H9 (cell line): ENCODE measurements at regions not wholly inside any gene's neighbourhood (a gene's known extent, or its start where the extent isn't known, plus 50 kb on each side); places are given as distances from the start of the nearest gene placed in this dataset.

Experiments used
- DNase-seq: peaks from one replicate; pipeline ENCODE4 v3.0.0-alpha.2; 2017
- H2AFZ ChIP-seq: one replicate; pipeline ENCODE4 v1.6.1; 2013; ENCODE audit warnings: mild to moderate bottlenecking, low read length, control low read depth, moderate library complexity
- H2AK5ac ChIP-seq: 2 replicates; pipeline ENCODE4 v1.6.1; 2013; ENCODE audit warnings: low read length, control low read depth, mixed read lengths; ENCODE audit not compliant: insufficient read length
- H2BK120ac ChIP-seq: one replicate; pipeline ENCODE4 v1.6.1; 2013; ENCODE audit warnings: low read depth, mild to moderate bottlenecking, low read length, control low read depth, inconsistent platforms; ENCODE audit not compliant: poor library complexity, severe bottlenecking
- H2BK12ac ChIP-seq: 2 replicates; pipeline ENCODE4 v1.6.1; 2013; ENCODE audit warnings: low read length, control low read depth, mixed read lengths, low read depth; ENCODE audit not compliant: insufficient read length
- H2BK15ac ChIP-seq: 2 replicates; pipeline ENCODE4 v1.6.1; 2013; ENCODE audit warnings: low read depth, low read length, control low read depth
- H2BK20ac ChIP-seq: one replicate; pipeline ENCODE4 v1.6.1; 2013; ENCODE audit warnings: low read depth, mild to moderate bottlenecking, low read length, control low read depth, inconsistent platforms; ENCODE audit not compliant: poor library complexity, severe bottlenecking
- H2BK5ac ChIP-seq: 2 replicates; pipeline ENCODE4 v1.6.1; 2013; ENCODE audit warnings: low read length, control low read depth, mixed read lengths; ENCODE audit not compliant: insufficient read length
- H3K14ac ChIP-seq: 2 replicates; pipeline ENCODE4 v1.6.1; 2013; ENCODE audit warnings: low read length, control low read depth; ENCODE audit not compliant: insufficient read depth
- H3K18ac ChIP-seq: 2 replicates; pipeline ENCODE4 v1.6.1; 2013; ENCODE audit warnings: low read depth, mild to moderate bottlenecking, mixed read lengths, low read length, control low read depth; ENCODE audit not compliant: insufficient read length
- H3K23ac ChIP-seq: 2 replicates; pipeline ENCODE4 v1.6.1; 2013; ENCODE audit warnings: low read length, control low read depth, mixed read lengths, low read depth; ENCODE audit not compliant: insufficient read length
- H3K23me2 ChIP-seq: 2 replicates; pipeline ENCODE4 v1.6.1; 2013; ENCODE audit warnings: low read depth, mild to moderate bottlenecking, mixed read lengths, low read length, control low read depth; ENCODE audit not compliant: insufficient read length, poor library complexity, severe bottlenecking
- H3K27ac ChIP-seq: 2 replicates; pipeline ENCODE4 v1.5.1; 2013; ENCODE audit warnings: low read length, control low read depth, mixed read lengths, low read depth; ENCODE audit not compliant: insufficient read length
- H3K27me3 ChIP-seq: 2 replicates; pipeline ENCODE4 v1.6.1; 2013; ENCODE audit warnings: low read length, control low read depth, inconsistent platforms; ENCODE audit not compliant: insufficient read depth
- H3K4ac ChIP-seq: 2 replicates; pipeline ENCODE4 v1.6.1; 2013; ENCODE audit warnings: low read depth, mild to moderate bottlenecking, control low read depth, inconsistent platforms, low read length, moderate library complexity
- H3K4me1 ChIP-seq: 2 replicates; pipeline ENCODE4 v1.6.1; 2013; ENCODE audit warnings: low read length, control low read depth, inconsistent platforms; ENCODE audit not compliant: insufficient read depth
- H3K4me2 ChIP-seq: 2 replicates; pipeline ENCODE4 v1.6.1; 2013; ENCODE audit warnings: low read length, control low read depth, mixed read lengths; ENCODE audit not compliant: insufficient read length, insufficient read depth
- H3K56ac ChIP-seq: 2 replicates; pipeline ENCODE4 v1.6.1; 2013; ENCODE audit warnings: low read depth, mild to moderate bottlenecking, mixed read lengths, low read length, control low read depth; ENCODE audit not compliant: insufficient read length
- H3K79me1 ChIP-seq: 2 replicates; pipeline ENCODE4 v1.6.1; 2013; ENCODE audit warnings: low read depth, mild to moderate bottlenecking, moderate library complexity, low read length, control low read depth, inconsistent platforms; ENCODE audit not compliant: insufficient read depth, poor library complexity, severe bottlenecking
- H3K79me2 ChIP-seq: 2 replicates; pipeline ENCODE4 v1.6.1; 2013; ENCODE audit warnings: low read length, control low read depth, inconsistent platforms; ENCODE audit not compliant: insufficient read depth
- H3K9ac ChIP-seq: 2 replicates; pipeline ENCODE4 v1.6.1; 2013; ENCODE audit warnings: low read length, control low read depth, mixed read lengths; ENCODE audit not compliant: insufficient read length; ENCODE audit errors: extremely low read depth
- H3K9me3 ChIP-seq: one replicate; pipeline ENCODE4 v1.6.1; 2013; ENCODE audit warnings: low read depth, low read length, inconsistent platforms; ENCODE audit not compliant: control insufficient read depth
- H3T11ph ChIP-seq: one replicate; pipeline ENCODE4 v1.6.1; 2013; ENCODE audit warnings: mild to moderate bottlenecking, low read length, control low read depth, inconsistent platforms
- H4K20me1 ChIP-seq: one replicate; pipeline ENCODE4 v1.6.1; 2013; ENCODE audit not compliant: control insufficient read depth, insufficient read length, insufficient read depth
- H4K5ac ChIP-seq: 2 replicates; pipeline ENCODE4 v1.6.1; 2013; ENCODE audit warnings: low read depth, mild to moderate bottlenecking, mixed read lengths, low read length, control low read depth; ENCODE audit not compliant: insufficient read length
- H4K8ac ChIP-seq: replicated peaks from 2 replicates; pipeline ENCODE4 v1.6.1; 2013; ENCODE audit warnings: low read length, control low read depth, mixed read lengths, low read depth; ENCODE audit not compliant: insufficient read length
- H4K91ac ChIP-seq: 2 replicates; pipeline ENCODE4 v1.6.1; 2013; ENCODE audit warnings: low read depth, mild to moderate bottlenecking, moderate library complexity, mixed read lengths, low read length, control low read depth; ENCODE audit not compliant: insufficient read length
- H3K27ac Mint-ChIP-seq, 3 experiments: 2 replicates in 2 of 3; 3 replicates in 1 of 3; pipeline ENCODE4 v1.8.0; 2020 to 2021; ENCODE audit warnings: mixed read lengths in 3 of 3, mild to moderate bottlenecking in 1 of 3, moderate library complexity in 1 of 3
- H3K27me3 Mint-ChIP-seq: 2 replicates; pipeline ENCODE4 v1.8.0; 2021; ENCODE audit warnings: low read depth, mild to moderate bottlenecking, moderate library complexity, mixed read lengths
- H3K36me3 Mint-ChIP-seq, 3 experiments: 2 replicates in 2 of 3; 3 replicates in 1 of 3; pipeline ENCODE4 v1.8.0; 2020 to 2021; ENCODE audit warnings: low read depth in 3 of 3, mixed read lengths in 3 of 3; ENCODE audit not compliant: insufficient read depth in 1 of 3
- H3K4me1 Mint-ChIP-seq, 2 experiments: 2 replicates each; pipeline ENCODE4 v1.8.0; 2020; ENCODE audit warnings: mixed read lengths in 2 of 2
- H3K4me3 Mint-ChIP-seq, 2 experiments: 2 replicates in 1 of 2; 3 replicates in 1 of 2; pipeline ENCODE4 v1.8.0; 2020 to 2021; ENCODE audit warnings: mild to moderate bottlenecking in 2 of 2, mixed read lengths in 2 of 2, moderate library complexity in 1 of 2
- H3K9me3 Mint-ChIP-seq, 2 experiments: 2 replicates in 1 of 2; 3 replicates in 1 of 2; pipeline ENCODE4 v1.8.0; 2020; ENCODE audit warnings: mild to moderate bottlenecking in 2 of 2, mixed read lengths in 2 of 2, moderate library complexity in 1 of 2
- TF ChIP-seq, protein P1 (sequence below): fragments of 200-600 bp; sonication (generic); conservative IDR thresholded peaks from 3 replicates; pipeline ENCODE4 v1.8.0; 2021; ENCODE audit warnings: antibody characterized with exemption, mild to moderate bottlenecking

GRCh38 chr9:71213633-71214032 is 92.2 kb upstream of the TRPM3 start:
- no peaks in the 10 kb centered on the region for H4K20me1 ChIP-seq
- no peaks in the 10 kb centered on the region for H3K79me2 ChIP-seq
- no peak for DNase-seq
- H3K9me3 ChIP-seq = peaks cover 8% of the 10 kb centered on the region
- TF ChIP-seq, protein P1, sequence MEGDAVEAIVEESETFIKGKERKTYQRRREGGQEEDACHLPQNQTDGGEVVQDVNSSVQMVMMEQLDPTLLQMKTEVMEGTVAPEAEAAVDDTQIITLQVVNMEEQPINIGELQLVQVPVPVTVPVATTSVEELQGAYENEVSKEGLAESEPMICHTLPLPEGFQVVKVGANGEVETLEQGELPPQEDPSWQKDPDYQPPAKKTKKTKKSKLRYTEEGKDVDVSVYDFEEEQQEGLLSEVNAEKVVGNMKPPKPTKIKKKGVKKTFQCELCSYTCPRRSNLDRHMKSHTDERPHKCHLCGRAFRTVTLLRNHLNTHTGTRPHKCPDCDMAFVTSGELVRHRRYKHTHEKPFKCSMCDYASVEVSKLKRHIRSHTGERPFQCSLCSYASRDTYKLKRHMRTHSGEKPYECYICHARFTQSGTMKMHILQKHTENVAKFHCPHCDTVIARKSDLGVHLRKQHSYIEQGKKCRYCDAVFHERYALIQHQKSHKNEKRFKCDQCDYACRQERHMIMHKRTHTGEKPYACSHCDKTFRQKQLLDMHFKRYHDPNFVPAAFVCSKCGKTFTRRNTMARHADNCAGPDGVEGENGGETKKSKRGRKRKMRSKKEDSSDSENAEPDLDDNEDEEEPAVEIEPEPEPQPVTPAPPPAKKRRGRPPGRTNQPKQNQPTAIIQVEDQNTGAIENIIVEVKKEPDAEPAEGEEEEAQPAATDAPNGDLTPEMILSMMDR = no peak
- no peak overlapping the region for H3K56ac ChIP-seq
- peaks cover 14 to 16% of the 10 kb centered on the region in 2 experiments for H3K9me3 Mint-ChIP-seq
- no peak overlapping the region for H3K4me2 ChIP-seq
- no peak overlapping the region for H2BK5ac ChIP-seq
- no peak overlapping the region for H3K27ac Mint-ChIP-seq
- H3K9ac ChIP-seq = no peak overlapping the region
- no peak overlapping the region for H3T11ph ChIP-seq
- no peak overlapping the region for H3K4me3 Mint-ChIP-seq
- H3K36me3 Mint-ChIP-seq = peaks cover 3 to 25% (median 6%) of the 10 kb centered on the region in 3 experiments; a peak in 6 of 7 replicates
- H2AK5ac ChIP-seq = no peak overlapping the region
- no peak overlapping the region for H2AFZ ChIP-seq
- no peak overlapping the region for H4K5ac ChIP-seq
- no peak overlapping the region for H2BK120ac ChIP-seq
- H3K23ac ChIP-seq = no peak overlapping the region
- no peak overlapping the region for H2BK20ac ChIP-seq
- no peak overlapping the region for H4K91ac ChIP-seq
- no peak overlapping the region for H4K8ac ChIP-seq
- H3K18ac ChIP-seq = no peak overlapping the region
- H3K4ac ChIP-seq = no peak overlapping the region
- H2BK15ac ChIP-seq = no peak overlapping the region
- H3K14ac ChIP-seq = no peak overlapping the region
- no peak overlapping the region for H2BK12ac ChIP-seq
- no peaks in the 10 kb centered on the region for H3K23me2 ChIP-seq
- no peak overlapping the region for H3K27ac ChIP-seq
- no peaks in the 10 kb centered on the region for H3K27me3 ChIP-seq
- no peaks in the 10 kb centered on the region for H3K79me1 ChIP-seq
- H3K4me1 ChIP-seq = no peaks in the 10 kb centered on the region
- H3K4me1 Mint-ChIP-seq = peaks cover 19 to 20% of the 10 kb centered on the region in 2 experiments
- no peaks in the 10 kb centered on the region for H3K27me3 Mint-ChIP-seq
